ENCODE measurements at regions not wholly inside any gene's neighbourhood (a gene's known extent, or its start where the extent isn't known, plus 50 kb on each side); places are given as distances from the start of the nearest gene placed in this dataset.

DNA sequence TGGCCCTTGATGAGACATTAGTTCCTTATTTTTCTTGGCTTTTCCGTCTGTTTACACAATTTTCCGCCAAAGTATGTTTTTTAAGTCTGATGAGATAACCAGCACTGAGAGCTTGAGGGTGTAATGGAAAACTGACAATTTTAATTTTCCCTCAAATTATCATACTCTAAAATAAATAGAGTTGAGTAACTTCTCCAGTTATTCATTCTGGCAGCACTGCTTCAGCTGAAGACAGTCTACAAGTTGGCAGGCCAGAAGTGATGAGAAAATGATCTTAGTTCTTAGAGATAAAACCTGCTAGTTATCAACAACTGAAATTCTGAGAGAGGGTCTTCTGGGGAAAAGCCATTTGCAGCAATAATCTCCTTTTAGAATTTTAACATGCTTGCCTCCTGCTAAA lies 241.6 kb upstream of the TET2 start:
- H3K27ac ChIP-seq (ENCODE audit: low read depth, low read length): no peak overlapping the region
- POLR2A ChIA-PET (ENCODE audit: partially characterized antibody): no interaction called here
- no peak overlapping the region for H3K4me3 ChIP-seq (ENCODE audit: extremely low read depth in 1 of 4, insufficient read depth in 2 of 4, low read depth in 3 of 4, low read length in 4 of 4)
- H3K23me2 ChIP-seq (ENCODE audit: low read depth, low read length): no peaks in the 10 kb centered on the region
- H3K4me2 ChIP-seq (ENCODE audit: insufficient read depth in 1 of 2, low read depth in 2 of 2, low read length in 2 of 2): no peak overlapping the region
- no peaks in the 10 kb centered on the region for H3K9me3 ChIP-seq (ENCODE audit: insufficient read depth in 2 of 2, low read depth in 1 of 2, low read length in 1 of 2)
- H3K36me3 ChIP-seq (ENCODE audit: control insufficient read depth in 2 of 4, insufficient read depth in 4 of 4, low read length in 3 of 4): no peaks in the 10 kb centered on the region; a peak in 1 of 8 replicates
- no peak overlapping the region for H3K18ac ChIP-seq (ENCODE audit: extremely low read depth, low read length)
- no peak overlapping the region for H3K56ac ChIP-seq (replicated peaks; ENCODE audit: insufficient read length, low read depth, low read length)
- CTCF ChIA-PET (ENCODE audit: partially characterized antibody): interaction anchor here (0.7 to 0.8 kb wide), 2 partner anchors 12 to 235 kb away, joined by 3 read pairs; no protein-coding TSS in a partner anchor
- no peak overlapping the region for H2BK12ac ChIP-seq (ENCODE audit: low read depth, low read length)
- FAIRE-seq (no peak), DNase-seq (ENCODE audit: low read depth in 1 of 2, low spot score in 2 of 2) (no peak)
- H3K9ac ChIP-seq (replicated peaks in 1 of 4; ENCODE audit: extremely low read depth in 1 of 4, low read depth in 3 of 4, low read length in 3 of 4): no peak overlapping the region
- peaks cover 0 to 2% (median 0%) of the 10 kb centered on the region in 4 experiments; a peak in 1 of 7 replicates for H3K4me1 ChIP-seq (replicated peaks in 1 of 4; ENCODE audit: control insufficient read depth in 3 of 4, insufficient read depth in 4 of 4, low read length in 3 of 4)
- H2BK5ac ChIP-seq (ENCODE audit: low read depth, low read length): no peak overlapping the region
- no peak overlapping the region for H2BK20ac ChIP-seq (ENCODE audit: low read length)
- H4K8ac ChIP-seq (ENCODE audit: extremely low read depth, insufficient read depth, low read length): no peak overlapping the region
- H4K20me1 ChIP-seq (replicated peaks in 1 of 2; ENCODE audit: control insufficient read depth in 1 of 2, insufficient read depth in 2 of 2, low read length in 2 of 2): no peaks in the 10 kb centered on the region
- H2BK120ac ChIP-seq (replicated peaks; ENCODE audit: low read depth, low read length): no peak overlapping the region
- H3K27me3 ChIP-seq (replicated peaks in 1 of 4; ENCODE audit: control insufficient read depth in 3 of 4, extremely low read depth in 1 of 4, insufficient read depth in 3 of 4, low read length in 3 of 4): peaks cover 1 to 27% (median 10%) of the 10 kb centered on the region in 4 experiments
- no peaks in the 10 kb centered on the region for H3K79me2 ChIP-seq (ENCODE audit: control insufficient read depth in 1 of 2, insufficient read depth in 2 of 2, low read length in 2 of 2)
- no peak overlapping the region for H4K5ac ChIP-seq (ENCODE audit: insufficient read length, low read depth, low read length)
- 80% methylated on average over 2 of the region's 2 CpGs; no CpG with 5 or more reads in 1 of the 2 experiments for WGBS, 2 experiments (ENCODE audit: extremely low coverage in 1 of 2, insufficient coverage in 1 of 2, insufficient read length in 1 of 2, insufficient replicate concordance in 2 of 2, low coverage in 1 of 2, low lambda C conversion rate in 2 of 2, missing lambda C conversion rate in 1 of 2)
- H3K79me1 ChIP-seq (ENCODE audit: low read depth, low read length): no peaks in the 10 kb centered on the region
- no peak overlapping the region for H2AK5ac ChIP-seq (ENCODE audit: low read depth, low read length)
- no peak overlapping the region for H2AFZ ChIP-seq (ENCODE audit: low read length)
- H3K23ac ChIP-seq (ENCODE audit: insufficient read length): no peak overlapping the region
- H4K91ac ChIP-seq (replicated peaks; ENCODE audit: insufficient read length, low read length): no peak overlapping the region
- H3K4ac ChIP-seq (replicated peaks; ENCODE audit: insufficient read length, low read depth, low read length): no peak overlapping the region
- H2BK15ac ChIP-seq (ENCODE audit: low read length): no peak overlapping the region
- H3K14ac ChIP-seq (ENCODE audit: insufficient read length): no peak overlapping the region
- no peak for TF ChIP-seq KDM5A (IDR thresholded peaks at IDR 0.05; ENCODE audit: low read length)

All from H1 (cell line).